ENCODE measurements at regions not wholly inside any gene's neighbourhood (a gene's known extent, or its start where the extent isn't known, plus 50 kb on each side); places are given as distances from the start of the nearest gene placed in this dataset.

- DNase-seq (ENCODE audit: low read depth): no peak
- no peak overlapping the region for H3K4me3 ChIP-seq (ENCODE audit: low read depth, low read length)
- no peak for TF ChIP-seq POLR2A (IDR thresholded peaks at IDR 0.05; ENCODE audit: extremely low read depth, insufficient read length)
Observed at GRCh38 chr12:126700096-126700495, 1566.9 kb upstream of the TMEM132C start.

GRCh38 chr12:126704609-126705008 is 1562.4 kb upstream of the TMEM132C start:
- no peak overlapping the region for H3K4me3 ChIP-seq (ENCODE audit: low read depth, low read length)
- no peak for DNase-seq (ENCODE audit: low read depth)
- TF ChIP-seq POLR2A (IDR thresholded peaks at IDR 0.05; ENCODE audit: extremely low read depth, insufficient read length): no peak
- TF ChIP-seq CTCF (IDR thresholded peaks at IDR 0.05; ENCODE audit: low read depth, low read length): peak; percentile 40
- no peak for TF ChIP-seq MAX (IDR thresholded peaks at IDR 0.05; ENCODE audit: low read depth, low read length)
- no peak for TF ChIP-seq MYC (IDR thresholded peaks at IDR 0.05; ENCODE audit: low read depth, low read length)

- no peak overlapping the region for H3K4me3 ChIP-seq (ENCODE audit: low read depth, low read length)
- DNase-seq (ENCODE audit: low read depth): no peak
- TF ChIP-seq CTCF (IDR thresholded peaks at IDR 0.05; ENCODE audit: low read depth, low read length) (no peak), MYC (IDR thresholded peaks at IDR 0.05; ENCODE audit: low read depth, low read length) (no peak), MAX (IDR thresholded peaks at IDR 0.05; ENCODE audit: low read depth, low read length) (no peak), POLR2A (IDR thresholded peaks at IDR 0.05; ENCODE audit: extremely low read depth, insufficient read length) (no peak)
Observed at GRCh38 chr12:126706300-126706699, 1560.7 kb upstream of the TMEM132C start.

GRCh38 chr12:126708492-126708896 is 1558.5 kb upstream of the TMEM132C start:
- DNase-seq (ENCODE audit: low read depth): no peak
- no peak overlapping the region for H3K4me3 ChIP-seq (ENCODE audit: low read depth, low read length)
- TF ChIP-seq POLR2A (IDR thresholded peaks at IDR 0.05; ENCODE audit: extremely low read depth, insufficient read length) (no peak), MAX (IDR thresholded peaks at IDR 0.05; ENCODE audit: low read depth, low read length) (no peak), CTCF (IDR thresholded peaks at IDR 0.05; ENCODE audit: low read depth, low read length) (no peak), MYC (IDR thresholded peaks at IDR 0.05; ENCODE audit: low read depth, low read length) (no peak)

- no peak for TF ChIP-seq CTCF (IDR thresholded peaks at IDR 0.05; ENCODE audit: low read depth, low read length)
- no peak for TF ChIP-seq MAX (IDR thresholded peaks at IDR 0.05; ENCODE audit: low read depth, low read length)
- no peak for TF ChIP-seq POLR2A (IDR thresholded peaks at IDR 0.05; ENCODE audit: extremely low read depth, insufficient read length)
- TF ChIP-seq MYC (IDR thresholded peaks at IDR 0.05; ENCODE audit: low read depth, low read length): no peak
- no peak for DNase-seq (ENCODE audit: low read depth)
- no peak overlapping the region for H3K4me3 ChIP-seq (ENCODE audit: low read depth, low read length)
Observed at GRCh38 chr12:126718365-126718764, 1548.6 kb upstream of the TMEM132C start.

GRCh38 chr12:126719912-126720705 is 1546.9 kb upstream of the TMEM132C start:
- TF ChIP-seq MYC (IDR thresholded peaks at IDR 0.05; ENCODE audit: low read depth, low read length): no peak
- no peak for TF ChIP-seq CTCF (IDR thresholded peaks at IDR 0.05; ENCODE audit: low read depth, low read length)
- TF ChIP-seq MAX (IDR thresholded peaks at IDR 0.05; ENCODE audit: low read depth, low read length): no peak
- no peak overlapping the region for H3K4me3 ChIP-seq (ENCODE audit: low read depth, low read length)
- DNase-seq (ENCODE audit: low read depth): no peak
